Esophagus (tissue), 2 donors: ENCODE measurements at regions not wholly inside any gene's neighbourhood (a gene's known extent, or its start where the extent isn't known, plus 50 kb on each side); places are given as distances from the start of the nearest gene placed in this dataset.

Experiments used
- H3K27ac ChIP-seq, 2 donors: one replicate each; pipeline ENCODE4 v1.5.1; 2013; ENCODE audit warnings: low read depth in 2 of 2, mild to moderate bottlenecking in 2 of 2, inconsistent platforms in 1 of 2, low read length in 1 of 2, moderate library complexity in 1 of 2
- H3K27me3 ChIP-seq, 2 donors: one replicate each; pipeline ENCODE4 v1.6.1; 2013; ENCODE audit warnings: low read length in 2 of 2, control low read depth in 1 of 2, mild to moderate bottlenecking in 1 of 2; ENCODE audit not compliant: insufficient read depth in 2 of 2, control insufficient read depth in 1 of 2
- H3K36me3 ChIP-seq, 2 donors: one replicate each; pipeline ENCODE4 v1.6.1; 2013; ENCODE audit warnings: low read length in 1 of 2; ENCODE audit not compliant: control insufficient read depth in 2 of 2, insufficient read depth in 2 of 2
- H3K4me1 ChIP-seq, 2 donors: one replicate each; pipeline ENCODE4 v1.6.1; 2013; ENCODE audit warnings: low read length in 1 of 2; ENCODE audit not compliant: control insufficient read depth in 2 of 2, insufficient read depth in 2 of 2
- H3K4me3 ChIP-seq, 2 donors: one replicate each; pipeline ENCODE4 v1.5.1; 2013; ENCODE audit warnings: low read length in 2 of 2, mild to moderate bottlenecking in 2 of 2, low read depth in 1 of 2, moderate library complexity in 1 of 2
- H3K9me3 ChIP-seq, 2 donors: one replicate each; pipeline ENCODE4 v1.6.1; 2013; ENCODE audit warnings: mild to moderate bottlenecking in 2 of 2, low read depth in 1 of 2, low read length in 1 of 2, moderate library complexity in 1 of 2; ENCODE audit not compliant: control insufficient read depth in 2 of 2, insufficient read depth in 1 of 2
- WGBS, 2 donors: extraction: QIAGEN DNeasy Blood & Tissue Kit; methylation state at CpG; one replicate each; pipeline ENCODE4 v1.1.7; 2013; 5-methylcytosine and 5-hydroxymethylcytosine counted together
- donor health status: healthy with polysubstance abuse.
- donor health status: Bipolar disorder and iron deficiency.

DNA sequence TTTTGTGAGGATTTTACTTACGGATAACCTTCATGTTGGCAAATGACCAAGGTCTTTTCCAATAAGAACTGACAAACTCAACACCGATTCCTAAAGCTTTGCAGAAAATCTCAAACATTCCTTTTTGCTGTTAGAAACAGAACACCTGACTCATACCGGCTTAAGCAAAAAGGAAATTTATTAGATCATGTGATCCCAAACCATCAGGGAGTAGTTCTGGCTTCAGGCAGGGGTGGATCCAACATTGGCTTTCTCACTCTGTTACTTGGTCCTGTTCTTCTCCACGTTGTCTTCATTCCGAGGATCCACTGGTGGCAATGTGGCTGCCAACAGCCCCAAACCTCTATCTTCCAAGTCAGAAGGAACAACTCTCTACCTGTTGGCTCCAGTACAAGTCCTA lies 95.9 kb upstream of the PMEPA1 start:
- H3K27ac ChIP-seq = no peak overlapping the region
- no peak overlapping the region for H3K4me3 ChIP-seq
- no peaks in the 10 kb centered on the region for H3K36me3 ChIP-seq
- peaks cover 4 to 5% of the 10 kb centered on the region in 2 donors for H3K4me1 ChIP-seq
- 54 to 72% methylated on average over 5 of the region's 5 CpGs for WGBS, 2 donors
- no peaks in the 10 kb centered on the region for H3K27me3 ChIP-seq
- no peaks in the 10 kb centered on the region for H3K9me3 ChIP-seq

DNA sequence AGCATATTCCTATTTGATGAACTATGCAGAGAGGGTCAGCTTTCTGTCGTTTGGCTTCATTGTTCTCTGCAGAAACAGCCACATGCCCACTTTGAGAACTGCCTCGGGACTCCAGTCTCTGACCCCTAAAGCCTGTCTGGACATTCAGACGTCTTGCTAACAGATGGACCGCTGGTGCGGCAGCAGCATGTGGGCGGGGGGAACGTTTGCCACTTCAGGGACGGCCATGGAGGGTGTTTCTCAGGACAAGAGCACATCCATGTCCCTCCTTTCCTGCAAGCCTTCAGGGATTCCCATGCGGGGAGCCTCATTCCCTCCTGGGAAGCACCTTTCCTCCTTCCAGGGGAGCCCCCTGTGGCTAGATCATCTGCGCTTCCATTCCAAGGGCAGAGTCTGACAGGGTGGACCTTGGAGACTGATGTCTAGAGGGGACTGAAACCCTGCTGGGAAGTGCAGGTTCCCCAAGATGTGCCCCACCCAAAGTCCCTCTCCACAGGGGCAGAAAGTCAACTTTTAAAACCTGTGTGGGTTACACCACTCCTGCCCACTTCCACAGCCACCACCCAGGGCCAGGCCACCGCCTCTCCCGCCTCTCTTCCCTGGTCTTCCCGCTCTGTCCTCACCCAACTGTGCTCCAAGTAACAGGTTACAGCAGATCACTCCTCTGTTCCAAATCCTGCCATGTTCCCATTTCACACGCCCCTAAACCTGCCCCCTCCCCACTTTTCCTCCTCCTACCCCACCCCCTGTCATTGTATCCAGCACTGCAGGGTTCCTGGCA lies 94.8 kb upstream of the PMEPA1 start:
- H3K9me3 ChIP-seq = no peaks in the 10 kb centered on the region
- WGBS, 2 donors = 68 to 78% methylated on average over 14 of the region's 14 CpGs
- H3K27ac ChIP-seq = no peak overlapping the region
- no peaks in the 10 kb centered on the region for H3K27me3 ChIP-seq
- peaks cover 4% of the 10 kb centered on the region in 2 donors for H3K4me1 ChIP-seq
- H3K4me3 ChIP-seq = no peak overlapping the region
- no peaks in the 10 kb centered on the region for H3K36me3 ChIP-seq

GRCh38 chr20:57803508-57804005 lies 93.7 kb upstream of the PMEPA1 start:
- Histone ChIP-seq H3K27ac (no peak overlapping the region), H3K4me3 (no peak overlapping the region), H3K9me3 (no peaks in the 10 kb centered on the region), H3K36me3 (no peaks in the 10 kb centered on the region), H3K27me3 (no peaks in the 10 kb centered on the region), H3K4me1 (peaks cover 4% of the 10 kb centered on the region in 2 donors)
- WGBS, 2 donors = 79 to 85% methylated on average over 10 of the region's 10 CpGs

- H3K27me3 ChIP-seq = no peaks in the 10 kb centered on the region
- WGBS, 2 donors = 85 to 87% methylated on average over 12 of the region's 12 CpGs
- no peak overlapping the region for H3K27ac ChIP-seq
- peaks cover 2 to 4% of the 10 kb centered on the region in 2 donors for H3K4me1 ChIP-seq
- no peaks in the 10 kb centered on the region for H3K9me3 ChIP-seq
- H3K4me3 ChIP-seq = no peak overlapping the region
- H3K36me3 ChIP-seq = no peaks in the 10 kb centered on the region
These were observed 93.1 kb upstream of the PMEPA1 start for GRCh38 chr20:57802765-57803507.

DNA sequence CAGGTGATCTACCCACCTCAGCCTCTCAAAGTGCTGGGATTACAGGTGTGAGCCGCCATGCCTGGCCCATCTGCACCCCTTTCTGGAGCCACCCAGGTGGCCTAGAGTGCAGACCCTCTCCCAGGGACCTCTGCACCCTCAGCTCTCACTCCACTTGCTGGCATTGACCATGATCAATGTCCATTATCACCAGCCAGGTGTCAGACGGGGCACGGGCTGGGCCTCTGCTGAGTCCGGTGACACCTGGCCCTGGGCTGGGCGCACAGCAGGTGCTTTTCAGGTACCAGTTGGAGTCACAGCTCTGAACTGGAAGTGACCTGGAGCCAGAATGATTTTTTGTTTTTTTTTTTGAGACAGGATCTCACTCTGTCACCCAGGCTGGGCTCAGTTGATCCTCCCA lies 91.8 kb upstream of the PMEPA1 start:
- no peaks in the 10 kb centered on the region for H3K27me3 ChIP-seq
- peaks cover 0 to 4% of the 10 kb centered on the region in 2 donors for H3K4me1 ChIP-seq
- H3K4me3 ChIP-seq = no peak overlapping the region
- no peak overlapping the region for H3K27ac ChIP-seq
- WGBS, 2 donors = 78% methylated on average over 5 of the region's 5 CpGs
- no peaks in the 10 kb centered on the region for H3K9me3 ChIP-seq
- no peaks in the 10 kb centered on the region for H3K36me3 ChIP-seq

DNA sequence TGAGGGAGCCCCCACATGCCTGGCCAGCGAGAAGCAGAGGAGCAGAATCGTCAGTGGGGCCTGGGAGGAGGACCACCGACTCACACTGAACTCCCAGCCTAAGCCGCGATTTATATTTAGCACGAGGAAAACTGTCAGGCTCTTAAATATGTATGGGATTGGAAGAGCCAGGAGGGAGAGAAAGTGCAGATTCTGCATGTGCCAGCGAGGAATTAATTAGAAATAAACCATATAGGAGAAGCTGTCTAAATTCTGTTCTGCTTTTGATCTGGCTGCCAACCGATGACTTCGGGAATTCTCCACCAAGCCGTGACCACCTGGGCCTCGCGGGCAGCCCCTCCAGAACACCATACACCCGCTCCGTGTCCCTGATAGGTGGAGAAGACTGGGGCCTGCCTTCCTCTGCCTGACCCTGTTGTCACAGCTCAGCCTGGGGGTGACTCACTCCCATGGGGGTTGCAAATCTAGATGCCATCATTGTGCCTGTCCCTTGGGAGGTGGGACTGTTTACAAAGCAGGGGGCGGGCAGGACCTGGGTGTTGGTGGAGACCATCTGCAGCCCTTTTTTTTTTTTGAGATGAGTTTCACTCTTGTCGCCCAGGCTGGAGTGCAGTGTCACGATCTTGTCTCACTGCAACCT lies 91.1 kb upstream of the PMEPA1 start:
- no peak overlapping the region for H3K27ac ChIP-seq
- WGBS, 2 donors = 84 to 86% methylated on average over 17 of the region's 17 CpGs
- H3K36me3 ChIP-seq = no peaks in the 10 kb centered on the region
- H3K9me3 ChIP-seq = no peaks in the 10 kb centered on the region
- H3K4me3 ChIP-seq = no peak overlapping the region
- H3K27me3 ChIP-seq = no peaks in the 10 kb centered on the region
- peaks cover 0 to 4% of the 10 kb centered on the region in 2 donors for H3K4me1 ChIP-seq

- Histone ChIP-seq H3K9me3 (no peaks in the 10 kb centered on the region), H3K4me3 (no peak overlapping the region), H3K36me3 (no peaks in the 10 kb centered on the region), H3K4me1 (no peaks in the 10 kb centered on the region), H3K27ac (no peak overlapping the region), H3K27me3 (no peaks in the 10 kb centered on the region)
- WGBS, 2 donors = 88 to 92% methylated on average over 1 of the region's 1 CpG
These were observed 87.6 kb upstream of the PMEPA1 start for GRCh38 chr20:57797401-57797800.

DNA sequence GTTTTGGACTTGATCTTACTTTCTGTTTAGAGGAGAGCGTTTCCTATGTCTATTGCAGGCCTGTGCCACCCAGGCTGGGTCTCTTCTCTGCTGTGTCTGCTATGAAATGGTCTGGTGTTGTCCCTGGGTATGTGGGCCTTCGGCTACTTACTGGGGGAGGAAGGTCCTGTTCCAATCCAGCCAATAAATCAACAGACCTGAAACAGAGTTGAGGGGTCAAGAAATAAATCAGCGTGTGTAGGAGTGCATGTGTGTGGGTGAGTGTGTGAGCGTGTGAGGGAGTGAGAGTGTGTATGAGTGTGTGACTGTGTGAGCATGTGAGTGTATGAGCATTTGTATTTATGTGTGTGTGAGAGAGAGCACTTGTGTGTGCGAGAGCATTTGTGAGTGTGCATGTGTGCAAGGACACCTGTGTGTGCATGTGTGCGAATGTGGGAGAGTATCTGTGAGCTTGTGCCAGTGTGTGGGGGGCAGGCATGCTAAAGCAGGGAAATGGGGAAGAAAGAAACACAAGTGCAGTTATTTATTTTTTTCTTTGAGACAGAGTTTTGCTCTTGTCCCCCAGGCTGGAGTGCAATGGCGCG lies 86.3 kb upstream of the PMEPA1 start:
- Histone ChIP-seq H3K9me3 (no peaks in the 10 kb centered on the region), H3K4me1 (no peaks in the 10 kb centered on the region), H3K27me3 (no peaks in the 10 kb centered on the region), H3K4me3 (no peak overlapping the region), H3K36me3 (no peaks in the 10 kb centered on the region), H3K27ac (no peak overlapping the region)
- WGBS, 2 donors = 78 to 81% methylated on average over 8 of the region's 8 CpGs

DNA sequence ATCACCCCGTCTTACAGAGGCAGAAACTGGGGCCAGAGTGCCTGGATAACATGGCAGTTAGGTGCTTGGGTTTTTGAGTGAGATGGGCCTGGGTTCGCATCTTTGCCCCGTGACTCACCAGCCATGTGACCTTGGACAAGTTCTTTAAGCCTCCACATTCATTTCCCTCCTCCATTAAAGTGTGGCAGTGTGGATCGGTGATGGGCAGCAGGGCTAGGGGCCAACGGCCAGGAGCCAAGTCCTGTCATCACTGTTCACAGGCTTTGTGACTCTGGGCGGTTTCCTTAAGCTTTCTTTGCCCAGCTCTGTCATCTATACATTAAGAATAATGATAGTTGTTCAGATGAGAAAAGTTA lies 85.5 kb upstream of the PMEPA1 start:
- Histone ChIP-seq H3K4me1 (no peaks in the 10 kb centered on the region), H3K27ac (no peak overlapping the region), H3K9me3 (no peaks in the 10 kb centered on the region), H3K36me3 (no peaks in the 10 kb centered on the region), H3K27me3 (no peaks in the 10 kb centered on the region), H3K4me3 (no peak overlapping the region)
- 71 to 72% methylated on average over 6 of the region's 6 CpGs for WGBS, 2 donors
